ENCODE measurements at regions not wholly inside any gene's neighbourhood (a gene's known extent, or its start where the extent isn't known, plus 50 kb on each side); places are given as distances from the start of the nearest gene placed in this dataset.

- TF ChIP-seq, protein P1, sequence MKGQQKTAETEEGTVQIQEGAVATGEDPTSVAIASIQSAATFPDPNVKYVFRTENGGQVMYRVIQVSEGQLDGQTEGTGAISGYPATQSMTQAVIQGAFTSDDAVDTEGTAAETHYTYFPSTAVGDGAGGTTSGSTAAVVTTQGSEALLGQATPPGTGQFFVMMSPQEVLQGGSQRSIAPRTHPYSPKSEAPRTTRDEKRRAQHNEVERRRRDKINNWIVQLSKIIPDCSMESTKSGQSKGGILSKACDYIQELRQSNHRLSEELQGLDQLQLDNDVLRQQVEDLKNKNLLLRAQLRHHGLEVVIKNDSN (IDR thresholded peaks at IDR 0.05) = no peak
- TF ChIP-seq RAD21 (IDR thresholded peaks at IDR 0.05; ENCODE audit: low read depth) (no peak), YY1 (IDR thresholded peaks at IDR 0.05; ENCODE audit: low read depth) (no peak)
Observed at GRCh38 chr16:6091021-6091420, 993.4 kb upstream of the EEF2KMT start.

All from Ishikawa (cell line).